ENCODE measurements at regions not wholly inside any gene's neighbourhood (a gene's known extent, or its start where the extent isn't known, plus 50 kb on each side); places are given as distances from the start of the nearest gene placed in this dataset.

DNA sequence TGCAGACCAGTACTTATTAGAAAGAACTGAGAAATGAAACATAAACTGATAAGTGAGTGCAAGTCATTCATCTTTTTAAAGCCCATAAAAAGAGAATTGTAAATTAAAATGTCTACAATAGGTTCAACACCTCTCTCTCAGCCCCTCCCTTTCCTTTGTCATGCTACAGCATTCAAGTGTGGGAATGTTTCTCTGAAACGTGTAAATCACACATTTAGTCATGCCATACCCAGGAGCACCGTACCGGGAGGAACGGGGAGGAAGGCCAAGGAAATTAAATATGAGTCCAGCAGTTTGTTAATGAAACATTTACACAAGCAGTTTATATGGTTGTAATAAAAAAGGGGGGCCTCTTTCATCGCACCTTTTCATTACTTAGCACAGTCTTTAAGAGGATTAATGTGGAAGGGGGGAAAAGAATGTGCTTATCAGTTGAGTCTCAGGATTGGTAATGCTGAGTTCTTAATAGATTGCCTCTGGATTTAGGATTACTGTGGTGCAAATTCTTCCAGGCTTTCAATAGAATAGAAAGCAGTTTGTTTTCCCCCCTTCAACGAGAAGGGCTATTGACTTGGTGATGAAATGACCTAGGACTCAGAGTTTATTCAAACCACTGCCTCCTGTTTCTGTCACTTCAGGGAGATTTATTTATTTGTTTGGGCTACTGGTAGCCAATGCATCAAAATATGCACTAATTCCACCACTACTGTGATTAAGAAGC is 176.0 kb upstream of the ZNF608 start:
- Histone ChIP-seq H3K36me3 (replicated peaks in 1 of 2) (no peaks in the 10 kb centered on the region), H3K4me3 (no peak overlapping the region), H3K27ac (no peak overlapping the region), H3K4me1 (replicated peaks in 1 of 2) (peaks cover 0 to 14% of the 10 kb centered on the region in 2 donors), H3K9me3 (replicated peaks in 1 of 3) (no peaks in the 10 kb centered on the region), H3K27me3 (no peaks in the 10 kb centered on the region)
- DNase-seq: no peak
- 80 to 89% (median 85%) methylated on average over 6 of the region's 6 CpGs for WGBS, 4 donors
- TF ChIP-seq, protein P1, sequence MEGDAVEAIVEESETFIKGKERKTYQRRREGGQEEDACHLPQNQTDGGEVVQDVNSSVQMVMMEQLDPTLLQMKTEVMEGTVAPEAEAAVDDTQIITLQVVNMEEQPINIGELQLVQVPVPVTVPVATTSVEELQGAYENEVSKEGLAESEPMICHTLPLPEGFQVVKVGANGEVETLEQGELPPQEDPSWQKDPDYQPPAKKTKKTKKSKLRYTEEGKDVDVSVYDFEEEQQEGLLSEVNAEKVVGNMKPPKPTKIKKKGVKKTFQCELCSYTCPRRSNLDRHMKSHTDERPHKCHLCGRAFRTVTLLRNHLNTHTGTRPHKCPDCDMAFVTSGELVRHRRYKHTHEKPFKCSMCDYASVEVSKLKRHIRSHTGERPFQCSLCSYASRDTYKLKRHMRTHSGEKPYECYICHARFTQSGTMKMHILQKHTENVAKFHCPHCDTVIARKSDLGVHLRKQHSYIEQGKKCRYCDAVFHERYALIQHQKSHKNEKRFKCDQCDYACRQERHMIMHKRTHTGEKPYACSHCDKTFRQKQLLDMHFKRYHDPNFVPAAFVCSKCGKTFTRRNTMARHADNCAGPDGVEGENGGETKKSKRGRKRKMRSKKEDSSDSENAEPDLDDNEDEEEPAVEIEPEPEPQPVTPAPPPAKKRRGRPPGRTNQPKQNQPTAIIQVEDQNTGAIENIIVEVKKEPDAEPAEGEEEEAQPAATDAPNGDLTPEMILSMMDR (IDR thresholded peaks at IDR 0.05): no peak
- no peak for TF ChIP-seq POLR2A (IDR thresholded peaks at IDR 0.05)
- intact Hi-C loops (cut with DNase I): no loop called here

DNA sequence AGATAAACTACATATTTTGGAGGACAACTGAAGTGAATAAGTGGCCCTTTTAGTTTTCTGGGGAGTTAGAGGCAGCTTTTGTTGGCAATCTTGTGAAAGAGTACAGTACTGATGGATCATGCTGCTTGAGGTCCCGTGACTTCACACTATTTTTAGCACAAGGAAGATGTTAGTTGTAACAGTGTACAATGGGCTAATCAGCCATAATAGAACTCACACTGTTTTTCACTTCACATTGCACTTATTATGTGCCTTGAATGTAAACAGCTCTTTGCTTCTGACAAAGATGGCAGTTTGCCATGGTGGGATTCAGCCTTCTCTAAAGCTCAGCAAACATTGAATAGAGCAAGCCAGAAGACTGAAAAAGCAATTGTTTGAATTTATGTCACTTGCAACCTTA is 176.7 kb upstream of the ZNF608 start:
- no peaks in the 10 kb centered on the region for H3K27me3 ChIP-seq
- TF ChIP-seq POLR2A (IDR thresholded peaks at IDR 0.05): no peak
- TF ChIP-seq, protein P1 (IDR thresholded peaks at IDR 0.05): no peak
- no peaks in the 10 kb centered on the region for H3K36me3 ChIP-seq (replicated peaks in 1 of 2)
- H3K9me3 ChIP-seq (replicated peaks in 1 of 3): no peaks in the 10 kb centered on the region
- intact Hi-C loops (cut with DNase I): no loop called here
- no peak for DNase-seq
- H3K4me1 ChIP-seq (replicated peaks in 1 of 2): peaks cover 0 to 14% of the 10 kb centered on the region in 2 donors
- WGBS, 4 donors: 7 to 30% (median 21%) methylated on average over 1 of the region's 1 CpG
- H3K27ac ChIP-seq: no peak overlapping the region
- H3K4me3 ChIP-seq: no peak overlapping the region

DNA sequence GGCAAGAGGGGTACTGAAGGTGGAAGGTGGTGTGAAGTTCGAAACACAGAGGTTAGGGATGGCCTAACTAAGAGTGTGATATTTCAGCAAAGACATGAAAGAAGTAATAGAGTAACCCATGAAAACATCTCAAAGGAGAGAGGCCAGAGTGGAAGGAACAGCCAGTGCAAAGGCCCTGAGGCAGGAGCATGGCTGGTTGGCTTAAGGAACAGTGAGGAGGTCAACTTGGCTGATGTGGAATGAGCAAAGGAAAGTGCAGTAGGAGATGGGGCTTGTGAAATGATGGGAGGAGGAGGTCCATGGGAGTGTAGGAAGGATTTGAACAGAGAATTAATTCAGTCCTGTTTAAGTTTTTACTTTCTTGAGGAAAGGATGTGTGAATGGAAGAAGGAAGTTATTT is 178.3 kb upstream of the ZNF608 start:
- no peak for DNase-seq
- no peaks in the 10 kb centered on the region for H3K27me3 ChIP-seq
- 95 to 100% (median 97%) methylated on average over 1 of the region's 1 CpG for WGBS, 4 donors
- peaks cover 0 to 10% of the 10 kb centered on the region in 2 donors for H3K4me1 ChIP-seq (replicated peaks in 1 of 2)
- no peaks in the 10 kb centered on the region for H3K36me3 ChIP-seq (replicated peaks in 1 of 2)
- TF ChIP-seq, protein P1 (IDR thresholded peaks at IDR 0.05): no peak
- no peak for TF ChIP-seq POLR2A (IDR thresholded peaks at IDR 0.05)
- H3K27ac ChIP-seq: no peak overlapping the region
- no peak overlapping the region for H3K4me3 ChIP-seq
- no peaks in the 10 kb centered on the region for H3K9me3 ChIP-seq (replicated peaks in 1 of 3)
- intact Hi-C loops (cut with DNase I): no loop called here

DNA sequence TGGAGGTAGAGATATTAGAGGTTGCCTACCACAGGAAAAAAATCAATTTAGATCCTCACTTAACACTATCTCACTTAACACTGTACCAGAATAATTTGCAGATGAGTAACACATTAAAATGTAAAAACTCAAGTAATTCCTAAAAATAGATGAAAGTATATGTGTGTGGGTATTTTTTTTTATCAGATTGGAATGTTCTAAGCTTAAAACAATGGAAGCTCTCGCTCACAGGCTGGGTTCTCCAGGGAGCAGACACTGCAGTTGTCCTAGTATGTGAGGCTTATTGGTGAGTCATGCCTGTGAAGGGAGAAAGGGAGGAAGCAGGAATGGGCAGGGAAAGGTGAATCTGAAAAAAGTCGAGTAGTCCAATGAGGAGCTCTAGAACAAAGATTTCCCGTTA is 181.3 kb upstream of the ZNF608 start:
- no peaks in the 10 kb centered on the region for H3K9me3 ChIP-seq (replicated peaks in 1 of 3)
- peaks cover 0 to 7% of the 10 kb centered on the region in 2 donors for H3K4me1 ChIP-seq (replicated peaks in 1 of 2)
- intact Hi-C loops (cut with DNase I): no loop called here
- H3K27me3 ChIP-seq: no peaks in the 10 kb centered on the region
- no peak for TF ChIP-seq POLR2A (IDR thresholded peaks at IDR 0.05)
- TF ChIP-seq, protein P1 (IDR thresholded peaks at IDR 0.05): no peak
- DNase-seq: no peak
- H3K4me3 ChIP-seq: no peak overlapping the region
- 83 to 91% (median 89%) methylated on average over 3 of the region's 3 CpGs for WGBS, 4 donors
- H3K36me3 ChIP-seq (replicated peaks in 1 of 2): no peaks in the 10 kb centered on the region
- no peak overlapping the region for H3K27ac ChIP-seq
